Parathyroid adenoma (tissue), 2 donors: ENCODE measurements at regions not wholly inside any gene's neighbourhood (a gene's known extent, or its start where the extent isn't known, plus 50 kb on each side); places are given as distances from the start of the nearest gene placed in this dataset.

ENCODE experiments used
- H2AFZ ChIP-seq: fragments of 300-600 bp; sonication (generic); one replicate; pipeline ENCODE4 v1.7.0; 2017; ENCODE audit warnings: antibody characterized with exemption, mild to moderate bottlenecking
- H3K27ac ChIP-seq: fragments of 300-600 bp; sonication (generic); one replicate; pipeline ENCODE4 v1.7.0; 2017
- H3K27me3 ChIP-seq: fragments of 300-600 bp; sonication (generic); one replicate; pipeline ENCODE4 v1.7.0; 2017; ENCODE audit warnings: low read length; ENCODE audit not compliant: control insufficient read depth, insufficient read depth
- H3K36me3 ChIP-seq: fragments of 300-600 bp; sonication (generic); one replicate; pipeline ENCODE4 v1.7.0; 2017; ENCODE audit warnings: low read length; ENCODE audit not compliant: control insufficient read depth, insufficient read depth
- H3K4me1 ChIP-seq: fragments of 300-600 bp; sonication (generic); one replicate; pipeline ENCODE4 v1.7.0; 2017; ENCODE audit warnings: control low read depth
- H3K4me2 ChIP-seq: fragments of 300-600 bp; sonication (generic); one replicate; pipeline ENCODE4 v1.7.0; 2017; ENCODE audit warnings: low read length
- H3K4me3 ChIP-seq: fragments of 300-600 bp; sonication (generic); one replicate; pipeline ENCODE4 v1.7.0; 2017; ENCODE audit warnings: low read depth, low read length
- H3K79me2 ChIP-seq: fragments of 300-600 bp; sonication (generic); one replicate; pipeline ENCODE4 v1.7.0; 2017; ENCODE audit warnings: control low read depth
- H3K9ac ChIP-seq: fragments of 300-600 bp; sonication (generic); one replicate; pipeline ENCODE4 v1.7.0; 2017; ENCODE audit warnings: mild to moderate bottlenecking
- H3K9me3 ChIP-seq: fragments of 300-600 bp; sonication (generic); one replicate; pipeline ENCODE4 v1.7.0; 2017; ENCODE audit warnings: low read length; ENCODE audit not compliant: control insufficient read depth
- TF ChIP-seq, protein P1 (sequence below): fragments of 300-600 bp; sonication (generic); IDR thresholded peaks from one replicate; pipeline ENCODE4 v1.7.0; 2017; ENCODE audit warnings: antibody characterized with exemption, mild to moderate bottlenecking
- donor health status: primary hyperparathyroidism.

DNA sequence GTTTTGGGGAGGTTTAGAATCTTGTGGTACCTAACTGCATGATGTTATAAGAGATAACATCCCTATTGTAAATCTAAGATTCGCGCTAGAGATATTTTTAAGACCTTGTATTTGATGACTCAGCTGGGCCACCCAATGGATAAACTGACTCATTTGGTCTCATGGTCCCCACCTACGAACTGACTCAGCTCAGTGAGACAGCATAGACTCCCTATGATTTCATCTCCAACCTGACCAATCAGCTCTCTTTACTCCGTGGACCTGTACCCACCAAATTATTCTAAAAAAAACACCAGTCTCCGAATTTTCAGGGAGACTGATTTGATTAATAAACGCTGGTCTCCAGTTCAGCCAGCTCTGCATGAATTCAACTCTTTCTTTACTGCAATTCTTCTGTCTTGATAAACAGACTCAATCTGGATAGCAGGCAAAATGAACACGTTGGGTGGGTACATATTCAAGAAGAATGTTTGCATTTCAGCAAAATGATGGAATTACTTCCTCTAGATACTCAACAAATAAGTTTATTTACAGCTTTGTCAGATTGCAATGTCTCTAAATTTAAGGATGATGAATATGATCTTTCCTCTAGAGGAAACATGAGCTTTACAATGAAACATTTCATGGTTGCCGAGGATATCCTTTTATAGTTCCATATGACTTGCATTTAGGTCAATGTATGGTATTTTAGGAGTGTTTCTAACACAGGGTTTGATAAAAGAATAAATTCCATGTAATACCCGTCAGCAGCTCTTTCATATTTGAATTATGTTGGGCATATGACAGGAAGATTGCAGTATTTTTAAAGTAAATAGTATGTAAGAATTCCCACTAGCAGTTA lies 516.6 kb upstream of the RGS18 start:
- Histone ChIP-seq H3K27ac (no peak overlapping the region), H3K36me3 (no peaks in the 10 kb centered on the region), H2AFZ (no peak overlapping the region), H3K27me3 (no peaks in the 10 kb centered on the region), H3K9me3 (no peaks in the 10 kb centered on the region), H3K4me1 (no peaks in the 10 kb centered on the region), H3K79me2 (no peaks in the 10 kb centered on the region), H3K4me2 (no peak overlapping the region), H3K9ac (no peak overlapping the region), H3K4me3 (no peak overlapping the region)
- TF ChIP-seq, protein P1, sequence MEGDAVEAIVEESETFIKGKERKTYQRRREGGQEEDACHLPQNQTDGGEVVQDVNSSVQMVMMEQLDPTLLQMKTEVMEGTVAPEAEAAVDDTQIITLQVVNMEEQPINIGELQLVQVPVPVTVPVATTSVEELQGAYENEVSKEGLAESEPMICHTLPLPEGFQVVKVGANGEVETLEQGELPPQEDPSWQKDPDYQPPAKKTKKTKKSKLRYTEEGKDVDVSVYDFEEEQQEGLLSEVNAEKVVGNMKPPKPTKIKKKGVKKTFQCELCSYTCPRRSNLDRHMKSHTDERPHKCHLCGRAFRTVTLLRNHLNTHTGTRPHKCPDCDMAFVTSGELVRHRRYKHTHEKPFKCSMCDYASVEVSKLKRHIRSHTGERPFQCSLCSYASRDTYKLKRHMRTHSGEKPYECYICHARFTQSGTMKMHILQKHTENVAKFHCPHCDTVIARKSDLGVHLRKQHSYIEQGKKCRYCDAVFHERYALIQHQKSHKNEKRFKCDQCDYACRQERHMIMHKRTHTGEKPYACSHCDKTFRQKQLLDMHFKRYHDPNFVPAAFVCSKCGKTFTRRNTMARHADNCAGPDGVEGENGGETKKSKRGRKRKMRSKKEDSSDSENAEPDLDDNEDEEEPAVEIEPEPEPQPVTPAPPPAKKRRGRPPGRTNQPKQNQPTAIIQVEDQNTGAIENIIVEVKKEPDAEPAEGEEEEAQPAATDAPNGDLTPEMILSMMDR: no peak

DNA sequence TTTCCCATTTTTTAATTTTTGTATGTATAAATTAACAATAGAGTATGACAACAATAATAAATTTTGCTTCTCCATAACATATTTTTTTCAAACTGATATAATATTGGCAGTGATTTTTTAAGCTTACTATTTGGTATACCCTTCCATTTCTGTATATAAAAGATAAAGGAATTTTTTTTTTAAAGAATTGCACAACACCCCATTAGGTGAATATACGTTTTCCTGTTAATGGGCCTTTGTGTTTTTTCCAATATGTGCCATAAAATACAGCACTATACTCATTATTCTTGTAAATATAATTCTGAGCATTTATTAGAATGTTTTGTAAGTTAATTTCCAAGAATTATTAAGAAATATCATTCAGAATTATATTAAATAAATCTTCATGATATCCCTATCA lies 515.2 kb upstream of the RGS18 start:
- Histone ChIP-seq H3K27ac (no peak overlapping the region), H3K27me3 (no peaks in the 10 kb centered on the region), H3K4me3 (no peak overlapping the region), H3K9me3 (no peaks in the 10 kb centered on the region), H3K9ac (no peak overlapping the region), H3K36me3 (no peaks in the 10 kb centered on the region), H3K79me2 (no peaks in the 10 kb centered on the region), H3K4me1 (no peaks in the 10 kb centered on the region), H2AFZ (no peak overlapping the region), H3K4me2 (no peak overlapping the region)
- TF ChIP-seq, protein P1: no peak

DNA sequence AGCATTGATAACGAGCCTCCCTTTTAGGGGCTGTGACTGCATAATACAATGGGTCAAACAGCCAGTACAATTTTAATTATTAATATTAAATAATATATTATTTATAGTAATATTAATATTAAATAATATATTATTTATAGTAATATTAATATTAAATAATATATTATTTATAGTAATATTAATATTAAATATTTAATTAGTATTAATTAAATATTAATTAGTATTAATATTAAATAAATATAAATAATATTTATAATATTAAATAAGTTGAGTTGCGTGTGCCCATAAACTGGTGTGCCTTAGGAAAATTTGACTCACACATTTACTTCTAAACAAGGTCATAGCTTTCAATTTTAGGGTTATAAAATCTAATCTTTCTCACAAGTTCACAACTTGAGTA lies 509.3 kb upstream of the RGS18 start:
- Histone ChIP-seq H3K9me3 (no peaks in the 10 kb centered on the region), H3K4me2 (no peak overlapping the region), H3K36me3 (no peaks in the 10 kb centered on the region), H2AFZ (no peak overlapping the region), H3K27ac (no peak overlapping the region), H3K27me3 (no peaks in the 10 kb centered on the region), H3K9ac (no peak overlapping the region), H3K79me2 (no peaks in the 10 kb centered on the region), H3K4me3 (no peak overlapping the region), H3K4me1 (no peaks in the 10 kb centered on the region)
- TF ChIP-seq, protein P1: no peak

DNA sequence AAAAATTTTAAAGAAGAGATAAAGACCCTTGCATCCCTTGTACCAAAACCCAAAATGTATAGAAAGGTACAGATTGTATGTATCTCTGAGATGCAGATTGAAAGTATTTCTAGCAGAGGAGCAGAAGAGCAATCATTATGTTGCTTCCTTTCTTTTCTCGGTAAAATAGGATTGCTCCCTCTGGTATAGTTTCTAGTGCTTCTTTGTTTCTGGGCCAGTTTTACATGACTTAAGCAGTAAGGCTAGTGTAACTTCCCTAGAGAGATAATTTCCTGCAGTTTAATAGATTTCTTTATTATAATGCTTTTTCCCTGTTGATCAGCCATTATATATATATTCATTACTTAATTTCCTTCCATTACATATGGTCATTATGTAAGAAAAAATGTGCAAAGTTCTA lies 496.2 kb upstream of the RGS18 start:
- Histone ChIP-seq H3K4me3 (no peak overlapping the region), H3K27ac (no peak overlapping the region), H3K9me3 (no peaks in the 10 kb centered on the region), H3K4me2 (no peak overlapping the region), H3K36me3 (no peaks in the 10 kb centered on the region), H3K9ac (no peak overlapping the region), H3K4me1 (no peaks in the 10 kb centered on the region), H3K27me3 (no peaks in the 10 kb centered on the region), H3K79me2 (no peaks in the 10 kb centered on the region), H2AFZ (no peak overlapping the region)
- TF ChIP-seq, protein P1: no peak

DNA sequence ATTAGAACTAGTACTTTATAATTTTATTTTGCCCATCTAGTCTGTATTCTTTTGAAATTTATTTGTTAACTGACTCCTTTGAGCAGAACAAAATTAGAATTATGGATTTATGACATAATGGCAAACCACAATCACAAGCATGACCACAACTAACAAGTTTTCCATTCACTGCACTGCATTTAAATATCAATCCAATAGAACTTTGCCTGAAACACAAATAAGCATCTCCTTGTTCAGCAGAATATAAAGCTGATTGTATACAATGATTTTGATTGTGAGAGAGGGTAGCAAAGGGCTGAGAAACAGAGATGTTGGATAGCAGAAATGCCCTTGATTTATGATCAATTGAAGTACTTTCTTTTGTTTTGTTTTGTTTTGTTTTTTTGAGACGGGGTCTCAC lies 495.5 kb upstream of the RGS18 start:
- no peaks in the 10 kb centered on the region for H3K36me3 ChIP-seq
- H3K9me3 ChIP-seq: no peaks in the 10 kb centered on the region
- no peaks in the 10 kb centered on the region for H3K79me2 ChIP-seq
- no peak overlapping the region for H3K4me2 ChIP-seq
- no peak overlapping the region for H2AFZ ChIP-seq
- H3K27me3 ChIP-seq: no peaks in the 10 kb centered on the region
- H3K4me3 ChIP-seq: no peak overlapping the region
- no peaks in the 10 kb centered on the region for H3K4me1 ChIP-seq
- no peak overlapping the region for H3K9ac ChIP-seq
- H3K27ac ChIP-seq: no peak overlapping the region
- TF ChIP-seq, protein P1: no peak
